C4-2B (cell line): ENCODE measurements at regions not wholly inside any gene's neighbourhood (a gene's known extent, or its start where the extent isn't known, plus 50 kb on each side); places are given as distances from the start of the nearest gene placed in this dataset.

Source experiments
- H3K27ac ChIP-seq: fragments of 450-650 bp; 2 replicates; pipeline ENCODE4 v1.5.1; 2017
- CTCF ChIP-seq: fragments of 450-650 bp; conservative IDR thresholded peaks from 2 replicates; pipeline ENCODE4 v1.5.1; 2017; ENCODE audit warnings: mild to moderate bottlenecking
- ZFX ChIP-seq: fragments of 450-650 bp; IDR thresholded peaks from 2 replicates; pipeline ENCODE4 v1.6.1; 2017

- TF ChIP-seq ZFX, result no peak
- no peak for TF ChIP-seq CTCF
- H3K27ac ChIP-seq, result no peak overlapping the region
These were observed 871.6 kb upstream of the GJE1 start for GRCh38 chr6:141261016-141261671.

GRCh38 chr6:141260627-141261015 is 872.1 kb upstream of the GJE1 start:
- TF ChIP-seq CTCF (no peak), ZFX (no peak)
- H3K27ac ChIP-seq, result no peak overlapping the region

- TF ChIP-seq ZFX (no peak), CTCF (no peak)
- no peak overlapping the region for H3K27ac ChIP-seq
These were observed 872.9 kb upstream of the GJE1 start for GRCh38 chr6:141259807-141260206.

GRCh38 chr6:141259091-141259490 is 873.6 kb upstream of the GJE1 start:
- TF ChIP-seq ZFX (no peak), CTCF (no peak)
- no peak overlapping the region for H3K27ac ChIP-seq

GRCh38 chr6:141258516-141258915 is 874.2 kb upstream of the GJE1 start:
- TF ChIP-seq CTCF, result no peak
- TF ChIP-seq ZFX, result no peak
- no peak overlapping the region for H3K27ac ChIP-seq

- no peak overlapping the region for H3K27ac ChIP-seq
- no peak for TF ChIP-seq CTCF
- no peak for TF ChIP-seq ZFX
These were observed 878.4 kb upstream of the GJE1 start for GRCh38 chr6:141254336-141254735.

- TF ChIP-seq ZFX (no peak), CTCF (no peak)
- no peak overlapping the region for H3K27ac ChIP-seq
These were observed 879.7 kb upstream of the GJE1 start for GRCh38 chr6:141252828-141253608.
